ENCODE measurements at regions not wholly inside any gene's neighbourhood (a gene's known extent, or its start where the extent isn't known, plus 50 kb on each side); places are given as distances from the start of the nearest gene placed in this dataset.

GRCh38 chr2:144678736-144679135 lies 158.8 kb upstream of the ZEB2 start:
- Histone ChIP-seq H3K27ac (no peak overlapping the region), H3K4me3 (no peak overlapping the region), H3K9me3 (no peaks in the 10 kb centered on the region), H3K27me3 (no peaks in the 10 kb centered on the region), H3K4me1 (no peaks in the 10 kb centered on the region), H3K36me3 (no peaks in the 10 kb centered on the region)
- TF ChIP-seq CTCF (IDR thresholded peaks at IDR 0.05) = no peak
- TF ChIP-seq POLR2A (IDR thresholded peaks at IDR 0.05) = no peak
- DNase-seq = no peak
- intact Hi-C loops (cut with DNase I; ENCODE audit: low total_unique reads) = no loop called here

GRCh38 chr2:144675731-144676130 lies 155.8 kb upstream of the ZEB2 start:
- H3K4me1 ChIP-seq = no peaks in the 10 kb centered on the region
- H3K27ac ChIP-seq = no peak overlapping the region
- TF ChIP-seq POLR2A (IDR thresholded peaks at IDR 0.05) (no peak), CTCF (IDR thresholded peaks at IDR 0.05) (no peak)
- no peak for DNase-seq
- no peaks in the 10 kb centered on the region for H3K36me3 ChIP-seq
- no peaks in the 10 kb centered on the region for H3K9me3 ChIP-seq
- intact Hi-C loops (cut with DNase I; ENCODE audit: low total_unique reads) = no loop called here
- H3K27me3 ChIP-seq = no peaks in the 10 kb centered on the region
- no peak overlapping the region for H3K4me3 ChIP-seq

- Histone ChIP-seq H3K27ac (no peak overlapping the region), H3K9me3 (no peaks in the 10 kb centered on the region), H3K4me3 (no peak overlapping the region), H3K36me3 (no peaks in the 10 kb centered on the region), H3K4me1 (no peaks in the 10 kb centered on the region), H3K27me3 (no peaks in the 10 kb centered on the region)
- TF ChIP-seq POLR2A (IDR thresholded peaks at IDR 0.05) (no peak), CTCF (IDR thresholded peaks at IDR 0.05) (no peak)
- no peak for DNase-seq
- intact Hi-C loops (cut with DNase I; ENCODE audit: low total_unique reads) = no loop called here
Observed at GRCh38 chr2:144675331-144675730, 155.4 kb upstream of the ZEB2 start.

GRCh38 chr2:144674071-144674470 lies 154.2 kb upstream of the ZEB2 start:
- H3K4me3 ChIP-seq = no peak overlapping the region
- H3K36me3 ChIP-seq = no peaks in the 10 kb centered on the region
- intact Hi-C loops (cut with DNase I; ENCODE audit: low total_unique reads) = no loop called here
- TF ChIP-seq POLR2A (IDR thresholded peaks at IDR 0.05) (no peak), CTCF (IDR thresholded peaks at IDR 0.05) (no peak)
- no peaks in the 10 kb centered on the region for H3K27me3 ChIP-seq
- H3K27ac ChIP-seq = no peak overlapping the region
- no peak for DNase-seq
- H3K9me3 ChIP-seq = no peaks in the 10 kb centered on the region
- no peaks in the 10 kb centered on the region for H3K4me1 ChIP-seq

- no peaks in the 10 kb centered on the region for H3K36me3 ChIP-seq
- H3K4me1 ChIP-seq = no peaks in the 10 kb centered on the region
- H3K27me3 ChIP-seq = no peaks in the 10 kb centered on the region
- no peaks in the 10 kb centered on the region for H3K9me3 ChIP-seq
- H3K27ac ChIP-seq = no peak overlapping the region
- DNase-seq = no peak
- H3K4me3 ChIP-seq = no peak overlapping the region
- TF ChIP-seq CTCF (IDR thresholded peaks at IDR 0.05) (no peak), POLR2A (IDR thresholded peaks at IDR 0.05) (no peak)
- intact Hi-C loops (cut with DNase I; ENCODE audit: low total_unique reads) = no loop called here
Observed at GRCh38 chr2:144673456-144673855, 153.5 kb upstream of the ZEB2 start.

Measured in uterus (tissue), 3 donors.